ENCODE measurements at regions not wholly inside any gene's neighbourhood (a gene's known extent, or its start where the extent isn't known, plus 50 kb on each side); places are given as distances from the start of the nearest gene placed in this dataset.
"Not testable (repeated sequence)": the region's sequence is repeated elsewhere in the genome, so short reads cannot be mapped to it uniquely, and the experiment has no call there.

GRCh38 chr2:84212611-84213314 lies 246.3 kb downstream of the SUCLG1 start:
- DNase-seq: no peak

GRCh38 chr2:84209941-84210340 lies 249.1 kb downstream of the SUCLG1 start:
- no peak for DNase-seq

- DNase-seq: no peak
Measured at GRCh38 chr2:84204995-84205394, 254.1 kb downstream of the SUCLG1 start.

DNA sequence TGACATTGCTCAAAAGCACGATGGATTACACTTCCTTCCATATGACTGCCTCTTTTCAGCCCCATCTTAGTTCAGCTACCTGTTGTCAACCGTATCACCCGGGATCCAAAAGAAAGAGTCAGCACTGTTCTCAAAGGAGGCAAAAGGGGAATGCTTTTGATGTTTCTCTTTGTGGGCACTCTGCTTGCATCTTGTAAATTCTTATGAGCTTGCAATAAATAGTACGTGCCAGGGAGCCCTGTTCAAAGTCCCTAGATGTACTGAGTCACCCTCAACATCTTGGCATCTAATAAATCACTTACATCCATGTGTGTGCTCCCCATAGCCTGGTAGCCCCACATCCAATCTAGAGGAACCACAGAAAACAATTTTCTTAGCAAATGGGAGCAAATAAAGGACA lies 256.9 kb downstream of the SUCLG1 start:
- no peak for DNase-seq

DNA sequence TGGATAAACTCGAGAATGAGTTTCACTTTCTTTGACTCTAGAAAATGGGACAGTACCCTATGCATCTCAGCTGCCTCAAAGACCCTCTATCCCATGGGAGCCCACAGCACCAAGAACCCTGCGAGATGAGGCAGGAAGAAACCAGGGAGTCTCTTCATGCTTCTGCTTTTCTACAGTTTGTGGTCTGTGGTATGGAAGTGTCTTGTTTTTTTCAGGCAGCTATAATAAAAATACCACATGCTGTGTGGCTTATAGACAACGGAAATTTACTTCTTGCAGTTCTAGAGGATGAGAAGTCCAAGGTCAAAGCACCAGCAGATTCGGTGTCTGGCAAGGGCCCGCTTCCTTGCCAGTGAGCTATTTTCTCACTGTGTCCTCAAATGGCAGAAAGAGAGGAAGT lies 257.9 kb downstream of the SUCLG1 start:
- DNase-seq: no peak

GRCh38 chr2:84197901-84198300 lies 261.2 kb downstream of the SUCLG1 start:
- no peak for DNase-seq

DNA sequence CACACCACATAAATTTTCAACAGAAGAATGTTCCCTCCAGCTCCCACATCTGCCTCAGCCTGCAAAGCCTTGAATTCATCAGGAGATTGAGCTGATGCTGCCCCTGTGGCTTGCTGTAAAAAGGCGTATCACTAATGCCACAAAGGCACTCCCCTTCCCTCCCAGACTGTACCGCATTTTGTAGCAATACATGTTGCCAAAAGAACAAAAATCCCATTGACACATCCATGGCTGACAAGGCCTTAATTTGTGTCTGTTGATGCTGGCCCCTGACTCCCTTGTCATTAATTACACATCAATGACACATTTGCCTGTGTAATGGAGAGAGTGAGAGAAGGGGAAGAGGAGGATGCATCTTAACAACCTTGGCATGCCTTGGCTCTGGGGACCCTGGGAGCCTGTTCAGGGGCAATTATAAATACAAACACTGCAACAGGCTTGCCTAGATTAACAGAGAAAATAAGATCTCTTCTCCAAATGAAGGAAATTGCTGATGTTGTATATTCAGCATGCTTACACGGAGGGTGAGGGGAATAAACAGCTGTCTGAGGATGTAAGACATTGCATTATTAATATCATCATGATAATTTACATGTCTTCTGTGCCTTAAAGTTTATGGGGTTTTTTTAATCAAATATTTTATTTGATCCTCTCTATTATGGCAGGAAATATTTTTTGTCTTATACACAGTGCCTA lies 264.0 kb downstream of the SUCLG1 start:
- DNase-seq: no peak

DNA sequence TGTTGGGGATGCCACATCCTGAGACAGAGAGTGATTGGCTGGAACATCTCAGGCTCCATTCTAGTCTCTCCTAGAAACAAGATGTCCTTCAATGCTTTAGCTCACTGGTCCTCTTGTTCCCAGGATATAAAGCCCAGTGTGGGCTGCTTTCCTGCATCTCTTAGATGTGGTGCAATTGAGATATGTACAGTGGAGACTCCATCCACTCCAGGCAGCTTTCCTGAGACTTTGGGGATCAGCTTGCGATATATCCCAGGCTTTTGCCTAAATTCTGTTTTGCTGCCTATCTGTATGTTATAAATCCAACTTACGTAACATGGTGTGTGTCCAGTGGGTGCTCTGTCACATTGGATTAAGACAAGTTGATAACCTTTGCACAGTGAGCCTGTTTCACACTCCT lies 264.9 kb downstream of the SUCLG1 start:
- no peak for DNase-seq

GRCh38 chr2:84187258-84187657 lies 271.8 kb downstream of the SUCLG1 start:
- DNase-seq: no peak

DNA sequence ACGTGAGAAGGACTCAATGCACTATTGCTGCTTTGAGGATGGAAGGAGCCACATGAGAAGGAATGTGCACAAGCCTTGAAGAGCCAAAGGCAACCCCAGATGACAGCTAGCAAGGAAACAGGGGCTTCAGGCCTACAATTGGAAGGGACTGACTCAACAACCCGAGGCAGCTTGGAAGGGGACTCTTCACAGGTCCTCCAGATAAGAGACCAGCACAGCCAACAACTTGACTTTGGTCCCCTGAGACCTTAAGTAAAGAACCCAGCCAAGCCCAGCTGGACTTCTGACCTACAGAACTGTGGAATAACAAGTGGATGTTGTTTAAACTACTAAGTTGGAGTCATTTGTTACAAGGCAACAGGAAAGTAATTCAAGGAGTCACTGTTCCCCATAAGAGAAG lies 277.2 kb downstream of the SUCLG1 start:
- DNase-seq: no peak

GRCh38 chr2:84177733-84178132 lies 281.3 kb downstream of the SUCLG1 start:
- no peak for DNase-seq

DNA sequence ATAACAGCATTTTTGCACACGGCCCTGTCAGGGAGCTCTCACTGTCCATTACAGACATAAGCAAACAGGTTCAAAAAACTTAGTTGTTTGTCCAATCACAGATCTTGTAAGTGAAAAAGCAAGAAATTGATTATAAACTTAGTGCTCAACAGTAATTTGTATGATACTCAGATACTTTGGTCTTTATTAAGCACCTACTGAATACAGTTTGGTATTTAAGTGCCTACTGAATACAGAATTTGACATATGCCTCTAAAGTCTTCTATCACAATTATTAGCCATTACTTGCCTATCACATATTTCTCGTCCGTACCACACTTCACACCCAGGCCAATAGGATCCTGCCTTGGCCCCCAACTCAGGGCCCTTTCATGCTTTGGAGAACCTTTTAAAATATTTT lies 283.1 kb downstream of the SUCLG1 start:
- DNase-seq: no peak

GRCh38 chr2:84175340-84175739 lies 283.7 kb downstream of the SUCLG1 start:
- no peak for DNase-seq

DNA sequence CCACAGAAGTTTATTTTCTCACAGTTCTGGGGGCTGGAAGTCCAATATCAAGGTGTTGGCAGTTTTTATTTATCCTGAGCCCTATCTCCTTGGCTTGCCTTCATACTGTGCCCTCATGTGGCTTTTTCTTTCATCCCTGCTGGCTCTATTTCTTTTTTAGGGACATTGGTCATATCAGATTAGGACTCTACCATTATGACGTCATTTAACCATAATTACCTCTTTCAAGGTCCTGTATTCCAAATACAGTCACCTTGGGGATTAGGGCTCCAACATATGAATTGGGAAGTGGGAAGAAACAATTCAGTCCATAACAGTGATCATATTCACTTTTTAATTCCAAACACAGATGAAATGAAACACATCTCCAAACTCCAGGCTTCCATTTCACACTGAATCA lies 286.0 kb downstream of the SUCLG1 start:
- DNase-seq: no peak

DNA sequence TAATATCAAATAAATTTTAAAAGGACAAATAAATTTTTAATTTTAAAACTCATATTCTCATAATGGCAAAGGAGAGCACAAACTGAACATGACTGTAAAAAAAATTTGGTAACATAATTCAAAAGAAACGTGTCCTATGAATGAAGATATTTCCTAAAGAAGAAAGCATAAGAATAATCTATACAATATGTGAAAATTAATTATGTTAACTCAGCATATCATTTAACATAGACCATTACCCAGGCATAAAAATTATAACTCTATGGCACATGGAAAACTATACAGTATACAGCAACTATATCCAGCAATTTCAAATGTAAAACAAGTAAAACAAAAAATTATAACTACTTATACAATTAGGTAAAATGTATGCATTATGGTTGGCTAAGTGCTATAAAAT lies 288.1 kb downstream of the SUCLG1 start:
- no peak for DNase-seq

DNA sequence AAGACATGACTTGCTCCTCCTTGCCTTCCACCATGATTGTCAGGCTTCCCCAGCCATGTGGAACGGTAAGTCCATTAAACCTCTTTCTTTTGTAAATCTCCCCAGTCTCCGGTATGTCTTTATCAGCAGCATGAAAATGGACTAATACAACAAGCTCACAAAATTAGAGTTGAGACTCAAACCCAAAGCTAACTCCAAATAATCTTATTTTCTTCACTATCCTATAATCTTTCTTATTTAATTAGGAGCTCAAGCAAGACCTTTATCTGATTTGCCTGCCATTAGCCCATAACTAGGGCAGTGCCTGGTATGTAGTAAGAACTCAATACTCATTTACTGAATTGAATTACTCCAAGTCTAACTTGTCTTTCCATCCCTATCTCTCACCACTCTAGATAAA lies 289.2 kb downstream of the SUCLG1 start:
- no peak for DNase-seq

- DNase-seq: not testable (repeated sequence)
Measured at GRCh38 chr2:84168552-84168951, 290.5 kb downstream of the SUCLG1 start.

DNA sequence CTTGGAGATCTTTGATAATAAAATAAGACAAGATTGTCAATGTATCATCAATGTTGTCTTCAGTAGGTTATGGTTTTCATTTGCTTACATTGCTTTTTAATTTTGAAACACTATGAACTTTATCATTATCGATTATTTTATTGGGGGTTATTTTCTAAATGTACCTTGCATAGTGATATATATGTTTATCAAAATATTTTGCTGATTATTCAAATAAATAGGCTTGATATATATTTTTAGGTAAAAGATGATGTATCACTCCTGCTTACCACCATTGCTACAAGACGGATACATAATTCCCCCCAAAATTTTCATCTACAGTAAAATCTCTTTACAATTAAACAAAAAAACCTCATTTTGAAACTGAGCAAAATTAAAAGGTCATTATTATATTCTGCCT lies 293.8 kb downstream of the SUCLG1 start:
- DNase-seq: no peak

DNA sequence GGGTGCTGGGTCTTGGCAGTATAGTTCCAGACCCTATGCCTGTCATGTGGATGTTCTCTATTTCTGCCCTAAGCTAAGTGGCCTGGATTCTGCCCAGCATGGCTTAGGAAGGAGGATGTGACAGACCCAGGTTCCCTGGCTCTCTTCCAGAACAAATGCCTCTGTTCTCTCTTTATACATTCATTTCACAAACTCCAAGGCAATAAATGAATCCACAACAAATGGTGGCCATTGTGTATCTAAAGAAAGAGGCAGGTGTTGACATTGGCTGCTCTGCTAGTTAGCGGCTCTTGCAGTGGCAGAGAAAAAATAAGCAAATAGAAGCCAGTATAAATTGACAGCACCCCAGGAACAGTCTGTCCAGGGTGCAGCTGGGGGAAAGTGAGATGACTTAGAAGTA lies 298.6 kb downstream of the SUCLG1 start:
- DNase-seq: no peak

- no peak for DNase-seq
Measured at GRCh38 chr2:84158605-84159004, 300.5 kb downstream of the SUCLG1 start.

GRCh38 chr2:84152462-84152861 lies 306.6 kb downstream of the SUCLG1 start:
- DNase-seq: no peak

GRCh38 chr2:84144345-84144744 lies 314.7 kb downstream of the SUCLG1 start:
- DNase-seq: no peak

GRCh38 chr2:84137034-84137433 lies 322.0 kb downstream of the SUCLG1 start:
- DNase-seq: no peak

DNA sequence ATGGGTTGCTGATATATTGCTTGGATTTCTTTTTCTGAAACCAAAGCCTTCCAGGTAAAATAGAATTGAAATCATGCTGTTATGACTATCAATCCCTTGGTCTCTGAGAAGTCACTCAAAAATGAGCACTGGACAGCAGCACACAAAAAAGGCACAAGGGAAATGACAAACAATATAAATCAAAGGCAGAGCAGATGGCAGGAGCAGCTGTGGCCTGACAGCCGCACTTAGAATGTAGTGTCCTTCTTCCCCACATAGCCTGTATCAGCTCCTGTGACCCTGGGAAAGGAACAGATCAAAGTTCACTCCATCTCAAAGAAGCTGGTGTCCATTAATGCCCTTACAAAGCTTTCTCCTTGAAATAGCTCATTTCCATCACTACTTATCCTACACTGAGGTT lies 326.7 kb downstream of the SUCLG1 start:
- DNase-seq: no peak

Measured in effector CD4-positive, alpha-beta T cell (primary cell).